A549 (cell line): ENCODE measurements at regions not wholly inside any gene's neighbourhood (a gene's known extent, or its start where the extent isn't known, plus 50 kb on each side); places are given as distances from the start of the nearest gene placed in this dataset.

Experiments used
- CTCF ChIP-seq: fragments of >200 bp; sonication (Bioruptor Twin); formaldehyde crosslinking; IDR thresholded peaks from 3 replicates; pipeline ENCODE4 v1.5.1; 2016
- JUN ChIP-seq, 2 experiments: fragments of >200 bp; sonication (Bioruptor Twin); formaldehyde crosslinking; IDR thresholded peaks; 2 replicates in 1 of 2; 3 replicates in 1 of 2; pipeline ENCODE4 v1.6.1; 2016 to 2017
- RAD21 ChIP-seq, 2 experiments: fragments of >200 bp in 1 of 2; sonication (Bioruptor Twin) in 1 of 2; formaldehyde crosslinking in 1 of 2; IDR thresholded peaks in 1 of 2; conservative IDR thresholded peaks in 1 of 2; 2 replicates in 1 of 2; 3 replicates in 1 of 2; pipeline ENCODE4 v1.6.1; 2012 to 2018; ENCODE audit warnings: inconsistent platforms in 1 of 2

GRCh38 chr6:18963439-18963838, 576.3 kb downstream of the RNF144B start:
- no peak for TF ChIP-seq CTCF
- TF ChIP-seq JUN (IDR thresholded peaks at IDR 0.05), result no peak
- no peak for TF ChIP-seq RAD21 (conservative IDR thresholded peaks at IDR 0.05 in 1 of 2, IDR thresholded peaks at IDR 0.05 in 1 of 2)
